22Rv1 (cell line): ENCODE measurements at regions not wholly inside any gene's neighbourhood (a gene's known extent, or its start where the extent isn't known, plus 50 kb on each side); places are given as distances from the start of the nearest gene placed in this dataset.

Experiments used
- CTCF ChIP-seq: fragments of 450-650 bp; IDR thresholded peaks from 2 replicates; pipeline ENCODE4 v1.5.1; 2017; ENCODE audit warnings: mild to moderate bottlenecking
- ZFX ChIP-seq: fragments of 450-650 bp; IDR thresholded peaks from 2 replicates; pipeline ENCODE4 v1.6.1; 2017; ENCODE audit warnings: antibody characterized with exemption, borderline replicate concordance

DNA sequence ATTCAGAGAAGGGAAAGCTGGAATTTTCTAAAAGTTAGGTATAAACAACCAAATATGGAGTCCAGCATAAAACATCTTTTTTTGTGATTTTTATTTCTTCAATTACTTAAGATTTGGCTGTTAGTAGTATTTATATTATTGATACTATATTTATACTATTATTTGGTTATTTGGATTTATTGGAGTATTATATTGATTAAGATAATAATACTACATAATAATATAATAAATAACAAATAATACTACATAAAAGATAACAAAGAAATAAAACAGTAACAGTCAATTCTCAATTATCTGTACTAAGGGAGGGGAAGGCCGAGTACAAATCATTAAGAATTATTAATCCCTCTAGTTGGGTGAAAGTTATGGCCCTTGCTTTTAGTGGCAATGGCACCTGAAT is 66.0 kb upstream of the IRF2 start:
- TF ChIP-seq CTCF, result no peak
- no peak for TF ChIP-seq ZFX
